Loucy (cell line): ENCODE measurements at regions not wholly inside any gene's neighbourhood (a gene's known extent, or its start where the extent isn't known, plus 50 kb on each side); places are given as distances from the start of the nearest gene placed in this dataset.

Experiments used
- EZH2phosphoT487 ChIP-seq: fragments of 200-600 bp; IDR thresholded peaks from 2 replicates; pipeline ENCODE4 v1.6.1; 2018; ENCODE audit warnings: antibody characterized with exemption, mild to moderate bottlenecking, moderate library complexity, borderline replicate concordance
- TF ChIP-seq, protein P1 (sequence below): fragments of 200-600 bp; sonication (generic); conservative IDR thresholded peaks from 2 replicates; pipeline ENCODE4 v1.5.1; 2014; ENCODE audit warnings: mild to moderate bottlenecking, antibody characterized with exemption, low read length

DNA sequence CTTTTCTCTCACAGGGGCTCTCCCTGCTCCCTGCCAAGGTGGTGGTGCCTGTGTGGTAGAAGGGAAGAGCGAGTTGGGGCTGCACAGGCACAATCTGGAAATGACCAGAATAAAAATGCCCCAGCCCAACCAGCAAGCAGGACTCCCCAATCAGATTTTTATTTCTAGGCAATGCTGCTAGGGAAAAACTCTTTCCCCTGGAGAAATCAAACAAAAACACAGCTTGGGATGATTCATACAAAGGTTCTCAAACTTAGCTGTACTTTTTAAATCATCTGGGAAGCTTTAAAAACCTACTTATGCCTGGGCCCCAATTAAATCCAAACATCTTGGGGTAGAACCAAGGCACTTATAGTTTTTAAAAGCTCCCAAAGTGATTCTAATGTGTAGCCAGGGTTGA is 243.2 kb downstream of the HTR7 start:
- TF ChIP-seq, protein P1, sequence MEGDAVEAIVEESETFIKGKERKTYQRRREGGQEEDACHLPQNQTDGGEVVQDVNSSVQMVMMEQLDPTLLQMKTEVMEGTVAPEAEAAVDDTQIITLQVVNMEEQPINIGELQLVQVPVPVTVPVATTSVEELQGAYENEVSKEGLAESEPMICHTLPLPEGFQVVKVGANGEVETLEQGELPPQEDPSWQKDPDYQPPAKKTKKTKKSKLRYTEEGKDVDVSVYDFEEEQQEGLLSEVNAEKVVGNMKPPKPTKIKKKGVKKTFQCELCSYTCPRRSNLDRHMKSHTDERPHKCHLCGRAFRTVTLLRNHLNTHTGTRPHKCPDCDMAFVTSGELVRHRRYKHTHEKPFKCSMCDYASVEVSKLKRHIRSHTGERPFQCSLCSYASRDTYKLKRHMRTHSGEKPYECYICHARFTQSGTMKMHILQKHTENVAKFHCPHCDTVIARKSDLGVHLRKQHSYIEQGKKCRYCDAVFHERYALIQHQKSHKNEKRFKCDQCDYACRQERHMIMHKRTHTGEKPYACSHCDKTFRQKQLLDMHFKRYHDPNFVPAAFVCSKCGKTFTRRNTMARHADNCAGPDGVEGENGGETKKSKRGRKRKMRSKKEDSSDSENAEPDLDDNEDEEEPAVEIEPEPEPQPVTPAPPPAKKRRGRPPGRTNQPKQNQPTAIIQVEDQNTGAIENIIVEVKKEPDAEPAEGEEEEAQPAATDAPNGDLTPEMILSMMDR, result no peak
- no peak for TF ChIP-seq EZH2phosphoT487
